ENCODE measurements at regions not wholly inside any gene's neighbourhood (a gene's known extent, or its start where the extent isn't known, plus 50 kb on each side); places are given as distances from the start of the nearest gene placed in this dataset.

GRCh38 chr2:153100151-153100550, 378.4 kb downstream of the RPRM start:
- Histone ChIP-seq H3K79me2 (ENCODE audit: insufficient read depth, low read length) (no peaks in the 10 kb centered on the region), H3K4me1 (ENCODE audit: insufficient read depth, low read length) (no peaks in the 10 kb centered on the region), H3K36me3 (ENCODE audit: insufficient read depth, low read length) (no peaks in the 10 kb centered on the region), H3K9ac (ENCODE audit: low read depth, low read length) (no peak overlapping the region), H2AFZ (ENCODE audit: low read depth, low read length) (no peak overlapping the region), H4K20me1 (ENCODE audit: insufficient read depth, low read length) (no peaks in the 10 kb centered on the region), H3K9me3 (ENCODE audit: insufficient read depth, low read length, severe bottlenecking) (no peaks in the 10 kb centered on the region), H3K27me3 (ENCODE audit: insufficient read depth, low read length, poor library complexity) (no peaks in the 10 kb centered on the region), H3K4me2 (ENCODE audit: insufficient read depth, low read length) (no peak overlapping the region), H3K4me3 (ENCODE audit: low read depth in 1 of 2, low read length in 2 of 2) (no peak overlapping the region), H3K27ac (ENCODE audit: low read length) (no peak overlapping the region)
- ATAC-seq (ENCODE audit: insufficient read depth, low read depth) = no peak
- no peak for TF ChIP-seq CTCF (IDR thresholded peaks at IDR 0.05; ENCODE audit: borderline replicate concordance, extremely low read depth, low read length, poor library complexity, severe bottlenecking)
- TF ChIP-seq EZH2 (IDR thresholded peaks at IDR 0.05; ENCODE audit: borderline replicate concordance, low read depth, low read length, severe bottlenecking) = no peak
- no peak for DNase-seq

GRCh38 chr2:153098073-153098472, 379.7 kb downstream of the ARL6IP6 start:
- DNase-seq (no peak), ATAC-seq (ENCODE audit: insufficient read depth, low read depth) (no peak)
- H2AFZ ChIP-seq (ENCODE audit: low read depth, low read length) = no peak overlapping the region
- no peak overlapping the region for H3K27ac ChIP-seq (ENCODE audit: low read length)
- no peaks in the 10 kb centered on the region for H3K79me2 ChIP-seq (ENCODE audit: insufficient read depth, low read length)
- no peak overlapping the region for H3K4me2 ChIP-seq (ENCODE audit: insufficient read depth, low read length)
- no peaks in the 10 kb centered on the region for H3K36me3 ChIP-seq (ENCODE audit: insufficient read depth, low read length)
- H3K27me3 ChIP-seq (ENCODE audit: insufficient read depth, low read length, poor library complexity) = no peaks in the 10 kb centered on the region
- no peaks in the 10 kb centered on the region for H3K9me3 ChIP-seq (ENCODE audit: insufficient read depth, low read length, severe bottlenecking)
- TF ChIP-seq CTCF (IDR thresholded peaks at IDR 0.05; ENCODE audit: borderline replicate concordance, extremely low read depth, low read length, poor library complexity, severe bottlenecking) = no peak
- no peaks in the 10 kb centered on the region for H3K4me1 ChIP-seq (ENCODE audit: insufficient read depth, low read length)
- no peak overlapping the region for H3K9ac ChIP-seq (ENCODE audit: low read depth, low read length)
- H3K4me3 ChIP-seq (ENCODE audit: low read depth in 1 of 2, low read length in 2 of 2) = no peak overlapping the region
- H4K20me1 ChIP-seq (ENCODE audit: insufficient read depth, low read length) = no peaks in the 10 kb centered on the region

GRCh38 chr2:153096272-153096671, 377.9 kb downstream of the ARL6IP6 start:
- H3K4me2 ChIP-seq (ENCODE audit: insufficient read depth, low read length) = no peak overlapping the region
- H4K20me1 ChIP-seq (ENCODE audit: insufficient read depth, low read length) = no peaks in the 10 kb centered on the region
- no peaks in the 10 kb centered on the region for H3K79me2 ChIP-seq (ENCODE audit: insufficient read depth, low read length)
- H3K4me3 ChIP-seq (ENCODE audit: low read depth in 1 of 2, low read length in 2 of 2) = no peak overlapping the region
- no peaks in the 10 kb centered on the region for H3K4me1 ChIP-seq (ENCODE audit: insufficient read depth, low read length)
- TF ChIP-seq EZH2 (IDR thresholded peaks at IDR 0.05; ENCODE audit: borderline replicate concordance, low read depth, low read length, severe bottlenecking) = no peak
- no peak for TF ChIP-seq CTCF (IDR thresholded peaks at IDR 0.05; ENCODE audit: borderline replicate concordance, extremely low read depth, low read length, poor library complexity, severe bottlenecking)
- H3K27ac ChIP-seq (ENCODE audit: low read length) = no peak overlapping the region
- no peak overlapping the region for H2AFZ ChIP-seq (ENCODE audit: low read depth, low read length)
- no peaks in the 10 kb centered on the region for H3K27me3 ChIP-seq (ENCODE audit: insufficient read depth, low read length, poor library complexity)
- no peak for DNase-seq
- no peak overlapping the region for H3K9ac ChIP-seq (ENCODE audit: low read depth, low read length)
- ATAC-seq (ENCODE audit: insufficient read depth, low read depth) = no peak
- no peaks in the 10 kb centered on the region for H3K9me3 ChIP-seq (ENCODE audit: insufficient read depth, low read length, severe bottlenecking)
- H3K36me3 ChIP-seq (ENCODE audit: insufficient read depth, low read length) = no peaks in the 10 kb centered on the region

GRCh38 chr2:153091344-153091743, 372.9 kb downstream of the ARL6IP6 start:
- Histone ChIP-seq H3K4me3 (ENCODE audit: low read depth in 1 of 2, low read length in 2 of 2) (no peak overlapping the region), H3K27ac (ENCODE audit: low read length) (no peak overlapping the region), H3K36me3 (ENCODE audit: insufficient read depth, low read length) (no peaks in the 10 kb centered on the region), H4K20me1 (ENCODE audit: insufficient read depth, low read length) (no peaks in the 10 kb centered on the region), H3K79me2 (ENCODE audit: insufficient read depth, low read length) (no peaks in the 10 kb centered on the region), H3K27me3 (ENCODE audit: insufficient read depth, low read length, poor library complexity) (no peaks in the 10 kb centered on the region), H3K4me1 (ENCODE audit: insufficient read depth, low read length) (no peaks in the 10 kb centered on the region), H3K9ac (ENCODE audit: low read depth, low read length) (no peak overlapping the region), H3K9me3 (ENCODE audit: insufficient read depth, low read length, severe bottlenecking) (no peaks in the 10 kb centered on the region), H3K4me2 (ENCODE audit: insufficient read depth, low read length) (no peak overlapping the region), H2AFZ (ENCODE audit: low read depth, low read length) (no peak overlapping the region)
- TF ChIP-seq EZH2 (IDR thresholded peaks at IDR 0.05; ENCODE audit: borderline replicate concordance, low read depth, low read length, severe bottlenecking) (no peak), CTCF (IDR thresholded peaks at IDR 0.05; ENCODE audit: borderline replicate concordance, extremely low read depth, low read length, poor library complexity, severe bottlenecking) (no peak)
- DNase-seq = no peak
- no peak for ATAC-seq (ENCODE audit: insufficient read depth, low read depth)

All from DND-41 (cell line).